PFSK-1 (cell line): ENCODE measurements at regions not wholly inside any gene's neighbourhood (a gene's known extent, or its start where the extent isn't known, plus 50 kb on each side); places are given as distances from the start of the nearest gene placed in this dataset.

Experiments used
- FOXP2 ChIP-seq: optimal IDR thresholded peaks from 2 replicates; pipeline ENCODE3; 2011; ENCODE audit warnings: borderline replicate concordance, control low read depth, inconsistent platforms; ENCODE audit not compliant: insufficient read depth; ENCODE audit errors: extremely low read length, extremely low read depth
- POLR2AphosphoS5 ChIP-seq: IDR thresholded peaks from 2 replicates; pipeline ENCODE4 v1.6.1; 2012; ENCODE audit warnings: low read depth, mild to moderate bottlenecking, control low read depth, low read length, moderate library complexity
- REST ChIP-seq, 2 experiments: IDR thresholded peaks; 2 replicates each; pipeline versions ENCODE4 v1.6.1 to v1.8.0; 2011 to 2012; ENCODE audit warnings: low read depth in 2 of 2, low read length in 2 of 2, control low read depth in 1 of 2, inconsistent platforms in 1 of 2, mild to moderate bottlenecking in 1 of 2, moderate library complexity in 1 of 2; ENCODE audit not compliant: insufficient read depth in 1 of 2
- SIN3A ChIP-seq: IDR thresholded peaks from 2 replicates; pipeline ENCODE4 v1.6.1; 2012; ENCODE audit warnings: mild to moderate bottlenecking, low read length, moderate library complexity, borderline replicate concordance; ENCODE audit not compliant: insufficient read depth
- TAF1 ChIP-seq: IDR thresholded peaks from 2 replicates; pipeline ENCODE4 v1.6.1; 2012; ENCODE audit warnings: low read length, control low read depth, borderline replicate concordance; ENCODE audit not compliant: insufficient read depth

DNA sequence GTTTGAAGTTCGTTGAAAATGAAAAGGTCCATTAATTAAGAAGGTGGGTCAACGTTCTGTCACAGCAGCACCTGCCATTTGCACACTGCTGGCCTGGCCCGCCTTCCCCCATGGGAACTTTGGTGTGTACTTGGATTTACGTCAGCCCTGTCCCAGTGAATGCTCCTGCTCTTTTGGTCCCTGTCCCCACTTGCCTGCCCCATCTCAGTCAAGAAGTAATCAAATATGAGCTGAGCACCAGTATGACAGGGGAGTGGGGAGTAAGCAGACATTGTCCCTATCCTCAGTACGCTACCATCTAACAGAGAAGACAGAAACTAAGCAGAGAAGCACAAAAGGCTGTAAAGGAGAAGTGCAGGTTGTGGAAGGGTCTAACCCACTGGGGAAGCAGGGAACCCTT lies 65.1 kb downstream of the SLC4A3 start:
- TF ChIP-seq TAF1 = no peak

GRCh38 chr2:219695145-219695709 lies 67.8 kb downstream of the SLC4A3 start:
- no peak for TF ChIP-seq REST (IDR thresholded peaks at IDR 0.05; ENCODE audit: insufficient read depth in 1 of 2, low read depth in 2 of 2, low read length in 2 of 2)
- TF ChIP-seq TAF1 = no peak
- TF ChIP-seq FOXP2 = no peak
- TF ChIP-seq POLR2AphosphoS5 = no peak
- TF ChIP-seq SIN3A = no peak

- TF ChIP-seq REST (IDR thresholded peaks at IDR 0.05; ENCODE audit: insufficient read depth in 1 of 2, low read depth in 2 of 2, low read length in 2 of 2) = no peak
- TF ChIP-seq FOXP2 = no peak
- no peak for TF ChIP-seq SIN3A
Measured at GRCh38 chr2:219697811-219698747, 70.6 kb downstream of the SLC4A3 start.

- TF ChIP-seq POLR2AphosphoS5 (no peak), FOXP2 (no peak), TAF1 (no peak), REST (IDR thresholded peaks at IDR 0.05; ENCODE audit: insufficient read depth in 1 of 2, low read depth in 2 of 2, low read length in 2 of 2) (no peak), SIN3A (no peak)
Measured at GRCh38 chr2:219698748-219699439, 71.5 kb downstream of the SLC4A3 start.

GRCh38 chr2:219699440-219699821 lies 72.0 kb downstream of the SLC4A3 start:
- TF ChIP-seq REST (IDR thresholded peaks at IDR 0.05; ENCODE audit: insufficient read depth in 1 of 2, low read depth in 2 of 2, low read length in 2 of 2) = no peak
- no peak for TF ChIP-seq FOXP2
- TF ChIP-seq TAF1 = no peak
- no peak for TF ChIP-seq POLR2AphosphoS5
- TF ChIP-seq SIN3A = no peak
